Stromal cell of bone marrow (primary cell): ENCODE measurements at regions not wholly inside any gene's neighbourhood (a gene's known extent, or its start where the extent isn't known, plus 50 kb on each side); places are given as distances from the start of the nearest gene placed in this dataset.
A peak's percentile ranks its signal among the peaks of the same experiment; 100 is the strongest.
"Not testable (repeated sequence)": the region's sequence is repeated elsewhere in the genome, so short reads cannot be mapped to it uniquely, and the experiment has no call there.

ENCODE experiments used
- DNase-seq: peaks from one replicate; pipeline ENCODE4 v3.0.0-alpha.2; 2012; ENCODE audit warnings: low read depth

- DNase-seq, result no peak
Observed at GRCh38 chr1:148357037-148357436, 126.1 kb downstream of the PPIAL4G start.

GRCh38 chr1:148355976-148356375 is 127.1 kb downstream of the PPIAL4G start:
- no peak for DNase-seq

GRCh38 chr1:148354913-148355308 is 128.2 kb downstream of the PPIAL4G start:
- DNase-seq, result no peak

- DNase-seq, result no peak
Observed at GRCh38 chr1:148354284-148354912, 128.7 kb downstream of the PPIAL4G start.

- peak; percentile 43 for DNase-seq
Observed at GRCh38 chr1:148353461-148354283, 129.4 kb downstream of the PPIAL4G start.

GRCh38 chr1:148352470-148353053 is 130.5 kb downstream of the PPIAL4G start:
- no peak for DNase-seq

- no peak for DNase-seq
Observed at GRCh38 chr1:148347781-148348180, 135.3 kb downstream of the PPIAL4G start.

- DNase-seq, result peak; percentile 33
Observed at GRCh38 chr1:148345659-148346151, 137.4 kb downstream of the PPIAL4G start.

GRCh38 chr1:148344651-148345050 is 138.5 kb downstream of the PPIAL4G start:
- DNase-seq, result not testable (repeated sequence)

- not testable (repeated sequence) for DNase-seq
Observed at GRCh38 chr1:148341729-148342128, 141.4 kb downstream of the PPIAL4G start.

GRCh38 chr1:148336121-148336918 is 146.8 kb downstream of the PPIAL4G start:
- DNase-seq, result not testable (repeated sequence)

- DNase-seq, result peak; percentile 53
Observed at GRCh38 chr1:148334339-148335130, 148.6 kb downstream of the PPIAL4G start.

GRCh38 chr1:148333875-148334338 is 149.2 kb downstream of the PPIAL4G start:
- DNase-seq, result no peak

GRCh38 chr1:148328884-148329283 is 154.2 kb downstream of the PPIAL4G start:
- DNase-seq, result no peak

- DNase-seq, result not testable (repeated sequence)
Observed at GRCh38 chr1:148325031-148325430, 158.1 kb downstream of the PPIAL4G start.

GRCh38 chr1:148324465-148324864 is 158.6 kb downstream of the PPIAL4G start:
- DNase-seq, result not testable (repeated sequence)

GRCh38 chr1:148320079-148320478 is 163.0 kb downstream of the PPIAL4G start:
- not testable (repeated sequence) for DNase-seq

- DNase-seq, result no peak
Observed at GRCh38 chr1:148318904-148319242, 164.2 kb downstream of the PPIAL4G start.

- DNase-seq, result no peak
Observed at GRCh38 chr1:148318123-148318903, 164.8 kb downstream of the PPIAL4G start.

GRCh38 chr1:148317288-148317985 is 165.4 kb upstream of the NBPF11 start:
- no peak for DNase-seq
